ENCODE measurements at regions not wholly inside any gene's neighbourhood (a gene's known extent, or its start where the extent isn't known, plus 50 kb on each side); places are given as distances from the start of the nearest gene placed in this dataset.

DNA sequence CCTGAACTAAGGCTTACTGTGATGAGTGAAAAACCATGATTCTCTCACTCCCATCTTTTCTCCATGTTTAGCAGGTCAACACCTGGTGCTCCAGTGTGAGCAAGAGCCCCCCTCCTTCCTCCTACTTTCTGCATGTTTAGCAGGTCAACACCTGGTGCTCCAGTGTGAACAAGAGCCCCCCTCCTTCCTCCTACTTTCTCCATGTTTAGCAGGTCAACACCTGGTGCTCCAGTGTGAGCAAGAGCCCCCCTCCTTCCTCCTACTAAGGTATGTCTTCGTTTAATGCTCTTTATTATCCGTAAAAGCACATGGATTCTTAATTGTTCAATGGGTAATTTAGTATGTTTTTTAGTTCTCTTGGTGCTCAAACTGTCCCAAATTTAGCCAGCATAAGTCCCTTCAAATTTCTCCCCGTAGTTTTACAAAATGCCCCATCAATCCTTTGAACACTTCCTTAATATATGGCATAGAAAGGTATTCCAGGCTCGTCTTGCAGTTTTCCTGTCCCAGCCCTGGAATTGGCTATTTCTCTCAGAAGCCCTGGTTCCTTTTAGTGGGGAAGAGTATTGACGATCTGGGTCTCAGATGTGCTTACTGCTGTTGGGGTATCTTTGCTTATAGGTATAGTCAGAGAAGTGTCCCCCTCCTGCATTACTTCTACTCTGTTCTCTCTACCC lies 760.8 kb upstream of the TPTE start:
- TF ChIP-seq POLR2A (IDR thresholded peaks at IDR 0.05) (no peak), POLR2AphosphoS5 (IDR thresholded peaks at IDR 0.05) (no peak)
- TF ChIP-seq, protein P1, sequence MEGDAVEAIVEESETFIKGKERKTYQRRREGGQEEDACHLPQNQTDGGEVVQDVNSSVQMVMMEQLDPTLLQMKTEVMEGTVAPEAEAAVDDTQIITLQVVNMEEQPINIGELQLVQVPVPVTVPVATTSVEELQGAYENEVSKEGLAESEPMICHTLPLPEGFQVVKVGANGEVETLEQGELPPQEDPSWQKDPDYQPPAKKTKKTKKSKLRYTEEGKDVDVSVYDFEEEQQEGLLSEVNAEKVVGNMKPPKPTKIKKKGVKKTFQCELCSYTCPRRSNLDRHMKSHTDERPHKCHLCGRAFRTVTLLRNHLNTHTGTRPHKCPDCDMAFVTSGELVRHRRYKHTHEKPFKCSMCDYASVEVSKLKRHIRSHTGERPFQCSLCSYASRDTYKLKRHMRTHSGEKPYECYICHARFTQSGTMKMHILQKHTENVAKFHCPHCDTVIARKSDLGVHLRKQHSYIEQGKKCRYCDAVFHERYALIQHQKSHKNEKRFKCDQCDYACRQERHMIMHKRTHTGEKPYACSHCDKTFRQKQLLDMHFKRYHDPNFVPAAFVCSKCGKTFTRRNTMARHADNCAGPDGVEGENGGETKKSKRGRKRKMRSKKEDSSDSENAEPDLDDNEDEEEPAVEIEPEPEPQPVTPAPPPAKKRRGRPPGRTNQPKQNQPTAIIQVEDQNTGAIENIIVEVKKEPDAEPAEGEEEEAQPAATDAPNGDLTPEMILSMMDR (IDR thresholded peaks at IDR 0.05) = no peak
